Ascending aorta (tissue), 2 donors: ENCODE measurements at regions not wholly inside any gene's neighbourhood (a gene's known extent, or its start where the extent isn't known, plus 50 kb on each side); places are given as distances from the start of the nearest gene placed in this dataset.

Experiments
- DNase-seq, 2 donors: peaks; one replicate each; pipeline ENCODE4 v3.0.0-alpha.2; 2019; ENCODE audit warnings: low spot score in 2 of 2
- H3K27ac ChIP-seq, 2 donors: fragments of 200-600 bp; sonication (generic); one replicate each; pipeline ENCODE4 v1.5.1; 2016 to 2017; ENCODE audit warnings: mild to moderate bottlenecking in 1 of 2
- H3K27me3 ChIP-seq: fragments of 200-600 bp; sonication (generic); one replicate; pipeline ENCODE4 v1.5.1; 2017
- H3K36me3 ChIP-seq, 2 donors: fragments of 200-600 bp; sonication (generic); one replicate each; pipeline ENCODE4 v1.5.1; 2016
- H3K4me1 ChIP-seq, 2 donors: fragments of 200-600 bp; sonication (generic); one replicate each; pipeline ENCODE4 v1.5.1; 2016 to 2017; ENCODE audit warnings: mild to moderate bottlenecking in 1 of 2
- H3K4me3 ChIP-seq, 2 donors: fragments of 200-600 bp; sonication (generic); one replicate each; pipeline ENCODE4 v1.5.1; 2016 to 2017; ENCODE audit warnings: mild to moderate bottlenecking in 1 of 2
- H3K9me3 ChIP-seq, 2 donors: fragments of 200-600 bp; sonication (generic); one replicate each; pipeline ENCODE4 v1.5.1; 2016
- CTCF ChIP-seq, 3 experiments: fragments of 200-600 bp in 2 of 3; fragments of 450-650 bp in 1 of 3; sonication (generic) in 2 of 3; IDR thresholded peaks; one replicate each; pipeline ENCODE4 v1.5.1; 2016 to 2019; ENCODE audit warnings: antibody characterized with exemption in 3 of 3, mild to moderate bottlenecking in 1 of 3, moderate library complexity in 1 of 3
- intact Hi-C: fragments of 100-400 bp; cut with DNase I; formaldehyde crosslinking; loops from one replicate; pipeline ENCODE4 v1.15.1; 2023

GRCh38 chr22:23001463-23001862 lies 68.9 kb upstream of the GNAZ start:
- H3K36me3 ChIP-seq: no peaks in the 10 kb centered on the region
- H3K4me3 ChIP-seq: no peak overlapping the region
- no peak for DNase-seq
- no peak overlapping the region for H3K27ac ChIP-seq
- intact Hi-C loops: no loop called here
- TF ChIP-seq CTCF (IDR thresholded peaks at IDR 0.05): no peak
- peaks cover 13 to 17% of the 10 kb centered on the region in 2 donors for H3K9me3 ChIP-seq
- H3K4me1 ChIP-seq: no peaks in the 10 kb centered on the region
- no peaks in the 10 kb centered on the region for H3K27me3 ChIP-seq

GRCh38 chr22:23002612-23003180 lies 67.6 kb upstream of the GNAZ start:
- Histone ChIP-seq H3K9me3 (peaks cover 1 to 6% of the 10 kb centered on the region in 2 donors), H3K27me3 (no peaks in the 10 kb centered on the region), H3K4me3 (no peak overlapping the region), H3K27ac (no peak overlapping the region), H3K4me1 (no peaks in the 10 kb centered on the region), H3K36me3 (no peaks in the 10 kb centered on the region)
- DNase-seq: no peak
- TF ChIP-seq CTCF (IDR thresholded peaks at IDR 0.05): no peak
- intact Hi-C loops: no loop called here

GRCh38 chr22:23007823-23008222 lies 62.5 kb upstream of the GNAZ start:
- H3K36me3 ChIP-seq: no peaks in the 10 kb centered on the region
- H3K9me3 ChIP-seq: no peaks in the 10 kb centered on the region
- no peaks in the 10 kb centered on the region for H3K4me1 ChIP-seq
- TF ChIP-seq CTCF (IDR thresholded peaks at IDR 0.05): no peak
- intact Hi-C loops: no loop called here
- H3K4me3 ChIP-seq: no peak overlapping the region
- no peak overlapping the region for H3K27ac ChIP-seq
- no peaks in the 10 kb centered on the region for H3K27me3 ChIP-seq
- DNase-seq: no peak

GRCh38 chr22:23008896-23009295 lies 61.4 kb upstream of the GNAZ start:
- Histone ChIP-seq H3K36me3 (no peaks in the 10 kb centered on the region), H3K4me3 (no peak overlapping the region), H3K27me3 (no peaks in the 10 kb centered on the region), H3K27ac (no peak overlapping the region), H3K4me1 (no peaks in the 10 kb centered on the region), H3K9me3 (no peaks in the 10 kb centered on the region)
- no peak for DNase-seq
- no peak for TF ChIP-seq CTCF (IDR thresholded peaks at IDR 0.05)
- intact Hi-C loops: no loop called here
